Daoy (cell line): ENCODE measurements at regions not wholly inside any gene's neighbourhood (a gene's known extent, or its start where the extent isn't known, plus 50 kb on each side); places are given as distances from the start of the nearest gene placed in this dataset.
A peak's percentile ranks its signal among the peaks of the same experiment; 100 is the strongest.
"Not testable (repeated sequence)": the region's sequence is repeated elsewhere in the genome, so short reads cannot be mapped to it uniquely, and the experiment has no call there.

Experiments
- DNase-seq: peaks from one replicate; pipeline ENCODE4 v3.0.0-alpha.2; 2015; ENCODE audit warnings: low read depth

DNA sequence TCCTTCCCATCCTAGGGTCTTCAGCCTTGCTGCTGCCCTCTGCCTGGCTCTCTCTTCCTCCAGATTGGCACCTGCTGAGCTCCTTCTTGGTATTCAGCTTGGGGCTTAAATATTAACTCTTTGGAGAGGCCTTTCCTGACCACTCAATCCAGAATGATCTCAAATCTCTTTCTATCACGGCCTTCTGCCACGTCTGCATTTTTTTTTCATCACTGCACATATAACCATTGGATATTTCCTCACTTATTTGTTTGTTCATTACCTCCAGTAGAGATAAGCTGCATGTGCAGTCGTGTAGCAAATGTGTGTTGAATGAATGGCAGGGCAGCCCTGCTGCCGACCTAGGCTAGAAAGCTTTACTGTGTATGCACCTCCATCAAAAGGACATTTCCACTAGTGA is 51.6 kb upstream of the MPP7 start:
- no peak for DNase-seq

GRCh38 chr10:28355376-28355775 is 52.5 kb upstream of the MPP7 start:
- DNase-seq: no peak

GRCh38 chr10:28359334-28359733 is 56.5 kb upstream of the MPP7 start:
- DNase-seq: no peak

- DNase-seq: no peak
Observed at GRCh38 chr10:28360175-28360574, 57.3 kb upstream of the MPP7 start.

DNA sequence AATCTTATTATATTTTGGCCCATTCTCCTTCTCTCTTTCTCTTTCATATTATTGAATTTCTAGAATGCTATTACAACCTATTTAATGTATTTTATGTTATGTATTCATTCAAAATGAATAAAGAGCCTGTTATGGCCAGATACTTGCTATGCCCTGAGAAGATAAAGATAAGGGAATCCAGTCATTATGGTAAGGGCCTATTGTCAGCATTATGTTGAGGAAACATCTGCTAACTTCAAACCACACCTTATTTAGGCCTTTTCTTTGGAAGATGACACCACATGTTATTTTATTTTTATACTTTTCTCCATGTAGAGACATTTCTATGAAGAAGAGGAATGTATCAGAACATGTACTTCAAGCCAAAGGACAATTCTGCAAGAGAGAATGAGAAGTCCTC is 60.5 kb upstream of the MPP7 start:
- no peak for DNase-seq

- DNase-seq: no peak
Observed at GRCh38 chr10:28365840-28366239, 63.0 kb upstream of the MPP7 start.

- DNase-seq: no peak
Observed at GRCh38 chr10:28366994-28367393, 64.1 kb upstream of the MPP7 start.

- no peak for DNase-seq
Observed at GRCh38 chr10:28367413-28367812, 64.5 kb upstream of the MPP7 start.

DNA sequence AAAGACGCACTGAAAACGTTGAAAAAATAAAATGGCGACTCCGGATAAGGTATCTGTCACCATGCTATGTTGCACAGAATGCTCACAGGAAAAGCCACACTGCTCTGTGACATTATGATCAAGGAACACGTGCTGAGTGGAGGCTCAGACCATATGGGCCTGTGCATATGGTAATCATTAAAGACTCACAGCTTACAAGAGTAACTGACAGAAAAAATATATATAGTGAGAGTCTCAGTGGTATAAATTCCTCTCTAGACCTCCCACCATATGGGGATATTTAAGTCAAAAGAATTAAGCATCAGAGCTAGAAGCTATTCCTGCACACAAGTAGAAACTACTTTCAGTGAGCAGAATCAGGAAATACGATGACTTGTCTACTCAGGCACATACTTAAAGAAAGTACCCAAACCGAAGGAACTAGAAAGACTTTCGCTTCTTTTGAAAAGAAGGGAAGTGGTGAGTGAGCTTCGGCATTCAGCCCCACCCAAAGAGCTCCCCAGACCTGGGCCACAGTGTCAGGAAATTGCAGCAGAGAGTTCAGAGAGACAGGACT is 65.1 kb upstream of the MPP7 start:
- peak; percentile 7 for DNase-seq

DNA sequence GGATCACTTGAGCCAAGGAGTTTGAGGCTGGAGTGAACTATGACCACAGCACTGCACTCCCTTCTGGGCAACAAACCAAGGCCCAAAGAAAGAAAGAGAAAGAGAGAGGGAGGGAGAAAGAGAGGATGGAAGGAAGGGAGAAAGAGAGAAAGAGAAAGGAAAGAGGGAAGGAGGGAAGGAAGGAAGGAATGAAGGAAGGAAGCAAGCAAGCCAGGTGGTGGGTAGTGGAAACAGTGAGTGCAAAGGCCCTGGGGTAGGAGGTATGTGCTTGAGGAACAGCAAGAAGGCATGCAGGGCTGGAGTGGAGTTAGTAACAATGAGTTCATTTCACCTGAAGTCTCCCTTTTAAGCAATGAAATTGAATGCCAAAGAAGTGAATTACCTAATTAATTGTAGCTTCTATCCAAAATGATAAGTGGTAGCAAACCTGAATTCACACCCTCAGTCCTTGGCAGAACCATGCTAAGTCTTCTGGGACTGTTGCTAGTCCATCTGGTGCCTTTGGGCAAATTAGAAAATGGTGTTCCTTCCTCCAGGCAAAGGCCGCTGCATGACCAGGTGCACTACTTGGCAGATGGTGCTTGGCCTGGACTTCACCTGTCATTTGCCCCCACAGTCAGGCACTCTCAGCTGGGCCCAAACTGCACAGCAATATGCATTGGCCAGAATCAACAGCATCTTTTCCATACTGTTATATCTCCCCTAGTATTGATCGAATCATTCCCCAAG is 67.4 kb upstream of the MPP7 start:
- DNase-seq: no peak

DNA sequence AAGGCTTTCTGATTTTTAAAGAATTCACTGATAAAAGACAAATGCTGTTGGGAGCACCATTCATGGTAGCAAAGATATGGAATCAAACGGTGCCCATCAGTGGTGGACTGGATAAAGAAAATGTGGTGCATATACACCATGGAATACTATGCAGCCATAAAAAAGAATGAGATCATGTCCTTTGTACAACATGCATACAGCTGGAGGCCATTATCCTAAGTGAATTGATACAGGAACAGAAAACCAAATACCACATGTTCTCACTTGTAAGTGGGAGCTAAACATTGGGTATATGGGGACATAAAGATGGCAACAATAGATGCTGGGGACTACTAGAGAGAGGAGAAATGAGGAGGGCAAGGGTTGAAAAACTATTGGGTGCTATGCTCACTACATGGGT is 68.8 kb upstream of the MPP7 start:
- not testable (repeated sequence) for DNase-seq

DNA sequence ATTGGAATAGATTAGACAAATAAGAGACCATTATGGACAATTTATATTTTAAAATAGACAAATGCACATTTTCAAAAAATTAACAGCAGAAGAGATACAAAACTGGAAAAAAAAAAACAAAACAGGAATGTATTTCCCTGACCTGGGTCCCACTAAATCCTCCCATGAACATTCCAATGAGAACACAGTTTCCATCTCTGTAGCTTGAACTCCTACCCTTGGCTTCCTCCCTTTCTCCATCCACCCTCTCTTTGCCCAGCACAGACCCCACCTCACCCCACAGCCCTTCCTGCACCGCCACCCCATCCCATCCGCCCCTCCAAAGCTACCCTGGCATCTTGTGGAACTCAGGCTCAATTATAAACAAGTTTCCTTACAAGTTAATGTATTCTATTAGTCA is 71.2 kb upstream of the MPP7 start:
- DNase-seq: no peak

DNA sequence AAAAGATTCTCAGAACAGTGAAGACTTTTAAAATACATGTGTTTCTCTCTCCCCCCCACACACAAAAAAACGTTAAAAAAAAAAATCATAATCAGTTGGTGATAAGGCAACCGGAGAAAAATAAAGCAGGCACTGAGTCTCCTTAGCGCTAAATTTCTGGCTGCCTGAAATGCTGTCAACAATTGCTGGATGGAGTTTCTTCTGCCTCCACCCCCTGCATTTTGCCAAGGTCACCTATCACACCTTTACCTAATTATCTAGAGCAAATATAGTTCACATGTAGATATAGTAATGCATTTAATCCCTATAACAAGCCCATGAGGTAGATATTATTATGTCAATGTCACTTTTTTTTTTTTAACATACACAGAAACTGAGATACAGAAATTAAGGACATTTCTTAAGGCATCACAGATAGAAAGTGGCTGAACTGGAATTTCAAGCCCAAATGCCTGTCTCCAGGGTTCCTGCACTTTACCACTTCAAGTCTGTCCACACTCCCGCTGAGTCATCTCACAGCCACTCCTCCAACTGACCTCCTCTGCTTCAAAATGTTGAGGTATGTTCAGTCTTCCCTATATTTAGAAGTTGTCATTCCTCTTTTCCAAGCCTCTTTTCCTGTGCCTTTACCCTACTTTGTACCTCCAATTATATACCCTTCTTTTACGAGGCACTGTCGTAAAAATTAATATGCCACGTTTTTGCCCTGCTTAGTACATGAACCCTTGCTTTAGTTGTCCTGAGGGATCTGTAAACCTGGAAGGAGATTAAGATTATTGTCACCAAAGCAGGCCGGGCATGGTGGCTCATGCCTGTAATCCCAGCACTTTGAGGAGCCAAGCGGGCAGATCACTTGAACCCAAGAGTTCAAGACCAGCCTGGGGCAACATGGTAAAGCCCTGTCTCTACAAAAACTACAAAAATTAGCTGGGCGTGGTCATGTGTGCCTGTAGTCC is 72.8 kb upstream of the MPP7 start:
- DNase-seq: peak; percentile 50

DNA sequence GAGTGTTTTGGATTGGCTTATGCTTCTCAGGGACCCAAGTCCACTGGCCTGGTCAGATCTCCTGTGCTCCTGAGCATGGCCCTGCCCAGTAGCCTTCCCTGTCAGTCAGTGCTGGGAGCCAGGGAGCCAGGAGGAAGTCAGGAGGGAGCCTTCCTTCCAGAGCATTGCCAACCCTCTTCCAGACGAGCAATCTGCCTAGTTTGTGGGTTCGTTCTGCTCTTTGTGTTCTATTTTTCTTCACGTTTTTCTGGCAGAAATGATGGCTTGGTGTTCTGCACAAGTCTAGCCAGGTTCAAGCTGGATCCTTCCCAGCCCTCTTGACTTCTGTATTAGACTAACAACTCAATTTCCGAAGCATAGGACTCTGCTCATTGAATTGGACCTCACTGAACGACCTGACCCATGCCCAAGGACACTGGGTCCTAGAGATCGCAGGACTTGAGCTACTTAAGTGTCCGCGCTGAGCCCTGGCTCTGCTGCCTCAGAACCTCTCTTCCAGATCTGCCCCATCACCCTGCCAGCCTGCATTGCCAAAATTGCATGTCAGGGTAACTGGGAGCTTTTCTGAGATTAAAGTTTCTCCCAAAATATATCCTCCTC is 76.2 kb upstream of the MPP7 start:
- DNase-seq: no peak

DNA sequence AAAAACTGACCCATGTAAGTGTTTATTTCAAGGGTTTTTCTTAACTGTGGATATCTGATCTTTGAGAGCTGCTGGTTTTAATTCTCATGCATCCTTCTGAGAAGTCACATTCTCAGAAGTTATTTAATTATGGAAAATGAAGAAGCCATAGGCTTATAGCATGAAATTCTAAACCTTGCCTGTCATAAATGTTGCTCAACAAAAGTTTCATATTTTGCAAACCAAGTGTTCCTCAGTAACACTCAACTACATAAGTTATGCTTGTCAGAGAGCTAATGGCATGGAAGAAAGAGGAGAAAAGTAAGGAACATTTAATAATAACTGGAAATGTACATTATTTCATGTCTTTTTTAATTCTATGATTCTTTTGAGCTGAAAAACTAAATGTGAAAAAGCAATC is 78.6 kb upstream of the MPP7 start:
- DNase-seq: no peak

GRCh38 chr10:28381903-28382347 is 79.1 kb upstream of the MPP7 start:
- peak; percentile 85 for DNase-seq

DNA sequence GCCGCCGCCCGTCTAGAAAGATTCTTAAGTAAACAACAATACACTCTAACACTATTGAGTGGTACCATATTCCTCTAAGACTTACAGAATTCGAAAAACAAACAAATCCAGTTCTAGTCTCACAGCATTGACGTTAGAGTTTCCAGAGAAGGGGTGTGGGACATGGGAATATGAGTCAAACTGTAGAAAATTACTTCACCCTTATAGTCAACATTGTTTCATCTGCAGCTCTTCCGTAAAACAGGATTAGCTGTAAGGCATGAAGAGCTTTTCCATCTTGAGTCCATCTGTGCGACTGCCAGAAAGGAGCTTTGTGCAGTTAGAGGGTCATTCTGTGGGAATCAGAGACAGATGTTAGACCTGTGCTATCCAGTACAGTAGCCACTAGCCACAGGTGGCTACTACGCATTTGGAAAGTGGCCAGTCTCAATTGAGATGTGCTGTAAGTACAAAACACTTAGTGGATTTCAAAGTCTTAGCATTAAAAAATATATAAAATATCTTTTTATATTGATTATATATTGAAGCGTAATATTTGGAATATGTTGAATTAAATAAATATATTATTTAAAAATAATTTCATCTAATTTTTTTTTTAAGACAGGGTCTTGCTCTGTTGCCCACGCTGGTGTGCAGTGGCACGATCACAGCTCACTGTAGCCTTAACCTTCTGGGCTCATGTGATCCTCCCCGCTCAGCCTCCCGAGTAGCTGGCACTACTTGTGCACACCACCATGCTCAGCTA is 79.8 kb upstream of the MPP7 start:
- DNase-seq: peak; percentile 12

DNA sequence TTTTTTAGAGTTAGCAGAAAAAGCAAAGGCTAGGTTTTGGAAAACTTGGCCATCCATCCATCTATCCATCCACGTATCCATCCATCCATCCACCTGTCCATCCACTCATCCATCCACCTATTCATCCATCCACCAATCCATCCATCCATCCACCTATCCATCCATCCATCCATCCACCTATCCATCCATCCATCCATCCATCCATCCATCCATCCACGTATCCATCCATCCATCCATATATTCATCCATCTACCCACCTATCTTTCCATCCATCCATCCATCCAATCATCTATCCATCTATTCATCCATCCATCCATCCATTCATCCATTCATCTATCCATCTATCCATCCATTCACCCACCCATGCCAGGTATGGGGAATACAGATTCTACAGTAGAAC is 81.7 kb upstream of the MPP7 start:
- no peak for DNase-seq

DNA sequence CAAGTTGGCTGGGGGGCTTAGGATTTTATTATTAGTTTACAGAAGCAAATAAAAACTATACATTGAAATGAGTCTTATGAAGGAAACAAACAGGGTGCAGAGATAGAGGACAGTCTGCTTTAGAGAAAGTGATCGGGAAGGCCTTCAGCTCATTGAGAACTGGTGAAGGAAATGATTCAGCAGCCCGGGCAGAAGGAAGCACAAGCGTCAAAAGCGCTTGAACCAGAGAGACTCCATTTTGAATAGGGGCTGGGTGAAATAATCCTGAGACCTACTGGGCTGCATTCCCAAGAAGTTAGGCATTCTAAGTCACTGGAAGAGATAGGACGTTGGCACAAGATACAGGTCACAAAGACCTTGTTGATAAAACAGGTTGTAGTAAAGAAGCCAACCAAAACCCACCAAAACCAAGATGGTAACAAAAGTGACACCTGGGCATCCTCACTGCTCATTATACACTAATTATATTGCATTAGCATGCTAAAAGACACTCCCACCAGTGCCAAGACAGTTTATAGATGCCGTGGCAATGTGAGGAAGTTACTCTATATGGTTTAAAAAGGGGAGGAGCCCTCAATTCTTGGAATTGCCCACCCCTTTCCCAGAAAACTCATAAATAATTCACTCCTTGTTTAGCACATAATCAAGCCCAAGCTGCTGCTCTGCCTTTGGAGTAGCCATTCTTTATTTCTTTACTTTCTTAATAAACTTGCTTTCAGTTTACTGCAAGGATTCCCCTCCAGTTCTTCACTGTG is 83.1 kb upstream of the MPP7 start:
- DNase-seq: no peak

GRCh38 chr10:28386503-28386868 is 83.6 kb upstream of the MPP7 start:
- DNase-seq: no peak

- DNase-seq: no peak
Observed at GRCh38 chr10:28387140-28387539, 84.3 kb upstream of the MPP7 start.
